ENCODE measurements at regions not wholly inside any gene's neighbourhood (a gene's known extent, or its start where the extent isn't known, plus 50 kb on each side); places are given as distances from the start of the nearest gene placed in this dataset.
A peak's percentile ranks its signal among the peaks of the same experiment; 100 is the strongest.
"Not testable (repeated sequence)": the region's sequence is repeated elsewhere in the genome, so short reads cannot be mapped to it uniquely, and the experiment has no call there.

- peaks cover 2 to 14% (median 8%) of the 10 kb centered on the region in 7 donors for H3K9me3 Mint-ChIP-seq
- DNase-seq, result no peak
- peak overlapping the region in 2 of 8 donors; percentile 15 to 37 for H3K4me3 Mint-ChIP-seq
- peaks cover 26 to 65% (median 54%) of the 10 kb centered on the region in 3 donors for H3K27me3 Mint-ChIP-seq
- peaks cover 18 to 28% (median 25%) of the 10 kb centered on the region in 3 donors for H3K4me1 Mint-ChIP-seq
- no peak for ATAC-seq (ENCODE audit: low read depth in 2 of 2)
- H3K36me3 Mint-ChIP-seq, result peaks cover 0 to 16% of the 10 kb centered on the region in 2 donors
- H3K27ac Mint-ChIP-seq, result peak overlapping the region in 1 of 6 donors; percentile 42
Measured at GRCh38 chr15:98546329-98546728, 102.0 kb upstream of the IGF1R start.

- Mint-ChIP-seq H3K27ac (peak overlapping the region in 2 of 6 donors; percentile 36 to 57), H3K4me1 (peaks cover 18 to 28% (median 25%) of the 10 kb centered on the region in 3 donors), H3K4me3 (peak overlapping the region; percentile 84 to 94 (median 92)), H3K36me3 (peaks cover 0 to 16% of the 10 kb centered on the region in 2 donors), H3K9me3 (peaks cover 2 to 14% (median 8%) of the 10 kb centered on the region in 7 donors), H3K27me3 (peaks cover 23 to 59% (median 49%) of the 10 kb centered on the region in 3 donors)
- DNase-seq (no peak), ATAC-seq (ENCODE audit: low read depth in 2 of 2) (peak; percentile 46 to 47)
Measured at GRCh38 chr15:98547275-98547674, 101.1 kb upstream of the IGF1R start.

GRCh38 chr15:98547741-98548138 lies 100.6 kb upstream of the IGF1R start:
- ATAC-seq (ENCODE audit: low read depth in 2 of 2) (peak; percentile 74 to 84), DNase-seq (peak; percentile 21)
- peaks cover 18 to 28% (median 25%) of the 10 kb centered on the region in 3 donors for H3K4me1 Mint-ChIP-seq
- peaks cover 22 to 56% (median 47%) of the 10 kb centered on the region in 3 donors for H3K27me3 Mint-ChIP-seq
- H3K4me3 Mint-ChIP-seq, result peak overlapping the region; percentile 84 to 94 (median 92)
- H3K9me3 Mint-ChIP-seq, result peaks cover 2 to 14% (median 8%) of the 10 kb centered on the region in 7 donors
- peaks cover 0 to 16% of the 10 kb centered on the region in 2 donors for H3K36me3 Mint-ChIP-seq
- peak overlapping the region in 5 of 6 donors; percentile 36 to 95 (median 65) for H3K27ac Mint-ChIP-seq

DNA sequence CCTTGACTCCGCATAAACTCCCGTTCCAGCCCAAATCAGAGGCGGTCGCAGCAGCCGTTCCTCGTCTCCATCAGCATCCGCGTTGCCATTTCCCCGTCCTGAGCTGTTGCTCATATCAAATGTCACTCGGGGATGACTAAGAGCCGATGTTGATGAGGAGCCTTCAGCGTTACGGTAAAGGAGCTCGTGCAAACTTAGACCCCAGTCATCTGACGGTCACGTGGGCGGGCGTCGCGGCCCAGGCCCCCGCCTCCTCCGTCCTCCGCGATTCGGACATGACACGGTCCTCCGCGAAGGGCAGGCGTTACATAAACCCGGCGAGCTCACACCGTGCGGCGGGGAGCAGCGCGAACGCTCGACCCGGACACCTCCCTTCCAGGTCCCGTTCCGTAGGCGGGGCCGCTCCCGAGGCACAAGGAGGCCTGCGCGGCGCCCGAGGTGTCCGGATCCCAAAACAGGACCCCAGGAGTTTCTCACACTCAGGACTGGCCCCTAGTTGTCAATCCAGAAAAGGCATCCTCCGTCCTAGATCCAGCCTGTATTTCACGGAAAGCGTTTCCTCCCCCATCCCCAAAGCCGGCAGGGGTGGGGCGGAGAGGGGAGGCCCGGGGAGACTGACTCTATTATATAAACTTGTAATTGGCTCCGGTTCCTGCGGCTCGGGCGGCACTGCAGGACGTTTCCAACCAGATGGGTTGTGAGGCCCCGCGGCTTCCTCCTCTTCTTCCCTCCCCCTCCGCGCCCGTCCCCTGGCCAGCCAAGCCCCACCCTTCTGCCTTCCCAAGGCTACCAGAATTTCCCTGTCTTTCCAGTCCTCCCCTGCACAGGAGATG lies 100.0 kb upstream of the IGF1R start:
- ATAC-seq (ENCODE audit: low read depth in 2 of 2), result peak; percentile 44
- Mint-ChIP-seq H3K9me3 (peaks cover 2 to 14% (median 8%) of the 10 kb centered on the region in 7 donors), H3K4me1 (peaks cover 18 to 28% (median 25%) of the 10 kb centered on the region in 3 donors), H3K27ac (peak overlapping the region in 4 of 6 donors; percentile 58 to 95 (median 77)), H3K27me3 (peaks cover 22 to 61% (median 49%) of the 10 kb centered on the region in 3 donors), H3K36me3 (peaks cover 0 to 16% of the 10 kb centered on the region in 2 donors), H3K4me3 (peak overlapping the region; percentile 84 to 94 (median 92))
- DNase-seq, result no peak

- Mint-ChIP-seq H3K4me1 (peaks cover 18 to 28% (median 25%) of the 10 kb centered on the region in 3 donors), H3K4me3 (peak overlapping the region; percentile 84 to 94 (median 92)), H3K36me3 (peaks cover 0 to 16% of the 10 kb centered on the region in 2 donors), H3K27me3 (peaks cover 22 to 66% (median 52%) of the 10 kb centered on the region in 3 donors), H3K9me3 (peaks cover 2 to 14% (median 8%) of the 10 kb centered on the region in 7 donors), H3K27ac (peak overlapping the region in 2 of 6 donors; percentile 71 to 95)
- ATAC-seq (ENCODE audit: low read depth in 2 of 2) (no peak), DNase-seq (no peak)
Measured at GRCh38 chr15:98549003-98549402, 99.3 kb upstream of the IGF1R start.

- peak overlapping the region in 1 of 8 donors; percentile 30 for H3K4me3 Mint-ChIP-seq
- ATAC-seq (ENCODE audit: low read depth in 2 of 2), result no peak
- peaks cover 0 to 16% of the 10 kb centered on the region in 2 donors for H3K36me3 Mint-ChIP-seq
- no peak overlapping the region for H3K27ac Mint-ChIP-seq
- H3K27me3 Mint-ChIP-seq, result peaks cover 22 to 72% (median 59%) of the 10 kb centered on the region in 3 donors
- no peak for DNase-seq
- peaks cover 18 to 28% (median 25%) of the 10 kb centered on the region in 3 donors for H3K4me1 Mint-ChIP-seq
- H3K9me3 Mint-ChIP-seq, result peaks cover 2 to 14% (median 8%) of the 10 kb centered on the region in 7 donors
Measured at GRCh38 chr15:98549741-98550140, 98.6 kb upstream of the IGF1R start.

DNA sequence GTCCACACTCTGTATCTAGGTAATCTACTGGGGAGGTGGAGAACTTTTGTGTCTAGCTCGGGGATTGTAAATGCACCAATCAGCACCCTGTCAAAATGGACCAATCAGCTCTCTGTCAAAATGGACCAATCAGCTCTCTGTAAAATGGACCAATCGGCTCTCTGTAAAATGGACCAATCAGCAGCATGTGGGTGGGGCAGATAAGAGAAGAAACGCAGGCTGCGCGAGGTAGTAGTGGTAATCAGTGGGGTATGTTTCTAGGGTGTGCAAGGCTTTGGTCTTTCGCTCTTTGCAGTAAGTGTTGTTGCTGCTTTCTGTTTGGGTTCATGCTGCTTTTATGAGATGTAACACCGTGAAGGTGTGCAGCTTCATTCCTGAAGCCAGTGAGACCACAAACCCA lies 98.0 kb upstream of the IGF1R start:
- not testable (repeated sequence) for DNase-seq; ATAC-seq (ENCODE audit: low read depth in 2 of 2)
- peak overlapping the region in 1 of 6 donors; percentile 42 for H3K27ac Mint-ChIP-seq
- H3K36me3 Mint-ChIP-seq, result peaks cover 0 to 16% of the 10 kb centered on the region in 2 donors
- peaks cover 18 to 28% (median 25%) of the 10 kb centered on the region in 3 donors for H3K4me1 Mint-ChIP-seq
- peaks cover 2 to 13% (median 8%) of the 10 kb centered on the region in 7 donors for H3K9me3 Mint-ChIP-seq
- peak overlapping the region in 3 of 8 donors; percentile 29 to 42 (median 30) for H3K4me3 Mint-ChIP-seq
- H3K27me3 Mint-ChIP-seq, result peaks cover 20 to 70% (median 61%) of the 10 kb centered on the region in 3 donors

GRCh38 chr15:98551936-98552562 lies 96.3 kb upstream of the IGF1R start:
- ATAC-seq (ENCODE audit: low read depth in 2 of 2) (no peak), DNase-seq (no peak)
- peaks cover 11 to 60% (median 49%) of the 10 kb centered on the region in 3 donors for H3K27me3 Mint-ChIP-seq
- peaks cover 18 to 23% (median 22%) of the 10 kb centered on the region in 3 donors for H3K4me1 Mint-ChIP-seq
- H3K36me3 Mint-ChIP-seq, result peaks cover 0 to 9% of the 10 kb centered on the region in 2 donors
- peak overlapping the region in 1 of 8 donors; percentile 10 for H3K4me3 Mint-ChIP-seq
- H3K9me3 Mint-ChIP-seq, result peaks cover 2 to 10% (median 6%) of the 10 kb centered on the region in 7 donors
- H3K27ac Mint-ChIP-seq, result no peak overlapping the region

GRCh38 chr15:98554272-98555172 lies 93.8 kb upstream of the IGF1R start:
- H3K9me3 Mint-ChIP-seq, result peaks cover 2 to 10% (median 5%) of the 10 kb centered on the region in 7 donors
- DNase-seq (no peak), ATAC-seq (ENCODE audit: low read depth in 2 of 2) (no peak)
- no peaks in the 10 kb centered on the region for H3K4me1 Mint-ChIP-seq
- H3K4me3 Mint-ChIP-seq, result no peak overlapping the region
- H3K27me3 Mint-ChIP-seq, result peaks cover 11 to 48% (median 34%) of the 10 kb centered on the region in 3 donors
- H3K27ac Mint-ChIP-seq, result peak overlapping the region in 2 of 6 donors; percentile 2 to 5
- peaks cover 0 to 9% of the 10 kb centered on the region in 2 donors for H3K36me3 Mint-ChIP-seq

- peaks cover 2 to 10% (median 4%) of the 10 kb centered on the region in 7 donors for H3K9me3 Mint-ChIP-seq
- no peak overlapping the region for H3K4me3 Mint-ChIP-seq
- ATAC-seq (ENCODE audit: low read depth in 2 of 2) (no peak), DNase-seq (no peak)
- H3K36me3 Mint-ChIP-seq, result peaks cover 0 to 7% of the 10 kb centered on the region in 2 donors
- H3K27ac Mint-ChIP-seq, result no peak overlapping the region
- no peaks in the 10 kb centered on the region for H3K4me1 Mint-ChIP-seq
- peaks cover 11 to 47% (median 31%) of the 10 kb centered on the region in 3 donors for H3K27me3 Mint-ChIP-seq
Measured at GRCh38 chr15:98555173-98555515, 93.2 kb upstream of the IGF1R start.

DNA sequence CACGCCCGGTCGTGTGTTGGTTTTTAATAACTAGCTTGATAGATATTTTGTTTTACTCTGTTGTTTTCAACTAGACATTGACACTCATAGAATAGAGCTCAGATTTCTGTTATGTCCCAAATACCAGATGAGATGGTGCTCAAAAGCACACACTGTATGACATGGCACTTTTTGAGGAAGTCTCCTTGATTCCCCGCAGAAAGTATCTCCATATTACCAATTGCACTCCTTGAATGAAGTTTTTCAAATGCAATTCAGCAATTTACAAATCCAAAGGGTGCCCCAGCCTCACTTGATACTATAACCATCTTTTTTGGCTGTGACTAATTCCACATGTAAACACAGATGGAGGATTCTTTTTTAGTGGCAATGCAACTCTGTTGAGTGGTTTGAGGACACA lies 92.0 kb upstream of the IGF1R start:
- no peaks in the 10 kb centered on the region for H3K36me3 Mint-ChIP-seq
- H3K9me3 Mint-ChIP-seq, result peaks cover 0 to 3% (median 0%) of the 10 kb centered on the region in 7 donors
- H3K4me1 Mint-ChIP-seq, result no peaks in the 10 kb centered on the region
- H3K4me3 Mint-ChIP-seq, result no peak overlapping the region
- H3K27me3 Mint-ChIP-seq, result peaks cover 11 to 44% (median 27%) of the 10 kb centered on the region in 3 donors
- DNase-seq (no peak), ATAC-seq (ENCODE audit: low read depth in 2 of 2) (no peak)
- H3K27ac Mint-ChIP-seq, result no peak overlapping the region

- Mint-ChIP-seq H3K27me3 (peaks cover 17 to 32% (median 19%) of the 10 kb centered on the region in 3 donors), H3K27ac (no peak overlapping the region), H3K9me3 (peaks cover 0 to 3% (median 0%) of the 10 kb centered on the region in 7 donors), H3K4me3 (no peak overlapping the region), H3K36me3 (no peaks in the 10 kb centered on the region), H3K4me1 (no peaks in the 10 kb centered on the region)
- ATAC-seq (ENCODE audit: low read depth in 2 of 2) (no peak), DNase-seq (no peak)
Measured at GRCh38 chr15:98560338-98560737, 88.0 kb upstream of the IGF1R start.

Data from naive B cell (primary cell).